Stimulated activated CD4-positive, alpha-beta T cell treated with anti-CD3 and anti-CD28 coated beads, TNF-alpha, amount 100 ng/mL, for 4 hours (primary cell): ENCODE measurements at regions not wholly inside any gene's neighbourhood (a gene's known extent, or its start where the extent isn't known, plus 50 kb on each side); places are given as distances from the start of the nearest gene placed in this dataset.

Source experiments
- DNase-seq, 3 experiments: peaks; one replicate each; pipeline ENCODE4 v3.0.0-alpha.2; 2020; ENCODE audit warnings: low read depth in 3 of 3

- no peak for DNase-seq
Observed at GRCh38 chr3:194738254-194739093, 52.8 kb downstream of the FAM43A start.

- no peak for DNase-seq
Observed at GRCh38 chr3:194739498-194740284, 54.0 kb downstream of the FAM43A start.

GRCh38 chr3:194740859-194741491, 55.3 kb downstream of the FAM43A start:
- no peak for DNase-seq

GRCh38 chr3:194741916-194742315, 56.2 kb downstream of the FAM43A start:
- no peak for DNase-seq

GRCh38 chr3:194744826-194745225, 59.1 kb downstream of the FAM43A start:
- no peak for DNase-seq

GRCh38 chr3:194745422-194746184, 59.9 kb downstream of the FAM43A start:
- DNase-seq: no peak

GRCh38 chr3:194748225-194748624, 62.5 kb downstream of the FAM43A start:
- no peak for DNase-seq

GRCh38 chr3:194749631-194750490, 64.2 kb downstream of the FAM43A start:
- DNase-seq: no peak

GRCh38 chr3:194750491-194750828, 64.8 kb downstream of the FAM43A start:
- DNase-seq: no peak

GRCh38 chr3:194755671-194756459, 70.2 kb downstream of the FAM43A start:
- no peak for DNase-seq

GRCh38 chr3:194756460-194756779, 70.7 kb downstream of the FAM43A start:
- no peak for DNase-seq

GRCh38 chr3:194756791-194757325, 71.2 kb downstream of the FAM43A start:
- no peak for DNase-seq

GRCh38 chr3:194757647-194758061, 72.0 kb downstream of the FAM43A start:
- DNase-seq: no peak

- no peak for DNase-seq
Observed at GRCh38 chr3:194758716-194759115, 73.0 kb downstream of the FAM43A start.

- DNase-seq: no peak
Observed at GRCh38 chr3:194760494-194761137, 74.9 kb downstream of the FAM43A start.

GRCh38 chr3:194761384-194761783, 75.7 kb downstream of the FAM43A start:
- DNase-seq: no peak

- DNase-seq: no peak
Observed at GRCh38 chr3:194766845-194767244, 81.2 kb downstream of the FAM43A start.

GRCh38 chr3:194767446-194768207, 81.9 kb downstream of the FAM43A start:
- DNase-seq: no peak

GRCh38 chr3:194768586-194768985, 82.9 kb downstream of the FAM43A start:
- no peak for DNase-seq
